ENCODE measurements at regions not wholly inside any gene's neighbourhood (a gene's known extent, or its start where the extent isn't known, plus 50 kb on each side); places are given as distances from the start of the nearest gene placed in this dataset.
"Not testable (repeated sequence)": the region's sequence is repeated elsewhere in the genome, so short reads cannot be mapped to it uniquely, and the experiment has no call there.

DNA sequence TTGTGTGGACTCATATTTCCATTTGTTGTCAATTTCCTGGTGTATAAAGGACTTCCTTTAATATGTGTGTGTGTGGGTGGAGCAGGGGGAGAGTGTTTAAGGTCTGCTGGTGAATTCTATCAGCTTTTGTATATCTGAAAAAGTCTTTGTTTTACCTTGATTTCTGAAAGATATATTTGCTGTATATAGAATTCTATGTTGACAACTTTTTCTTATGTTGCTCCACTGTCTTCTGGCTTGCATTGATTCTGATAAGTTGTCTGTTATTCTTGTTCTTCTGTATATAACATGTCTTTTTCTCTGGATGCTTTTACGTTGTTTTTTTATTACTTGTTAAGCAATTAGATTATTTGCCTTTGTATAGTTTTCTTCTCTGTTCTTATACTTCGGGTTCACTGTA is 90.0 kb upstream of the CEP162 start:
- H3K4me3 ChIP-seq (ENCODE audit: low read depth, low read length), result no peak overlapping the region
- TF ChIP-seq, protein P1, sequence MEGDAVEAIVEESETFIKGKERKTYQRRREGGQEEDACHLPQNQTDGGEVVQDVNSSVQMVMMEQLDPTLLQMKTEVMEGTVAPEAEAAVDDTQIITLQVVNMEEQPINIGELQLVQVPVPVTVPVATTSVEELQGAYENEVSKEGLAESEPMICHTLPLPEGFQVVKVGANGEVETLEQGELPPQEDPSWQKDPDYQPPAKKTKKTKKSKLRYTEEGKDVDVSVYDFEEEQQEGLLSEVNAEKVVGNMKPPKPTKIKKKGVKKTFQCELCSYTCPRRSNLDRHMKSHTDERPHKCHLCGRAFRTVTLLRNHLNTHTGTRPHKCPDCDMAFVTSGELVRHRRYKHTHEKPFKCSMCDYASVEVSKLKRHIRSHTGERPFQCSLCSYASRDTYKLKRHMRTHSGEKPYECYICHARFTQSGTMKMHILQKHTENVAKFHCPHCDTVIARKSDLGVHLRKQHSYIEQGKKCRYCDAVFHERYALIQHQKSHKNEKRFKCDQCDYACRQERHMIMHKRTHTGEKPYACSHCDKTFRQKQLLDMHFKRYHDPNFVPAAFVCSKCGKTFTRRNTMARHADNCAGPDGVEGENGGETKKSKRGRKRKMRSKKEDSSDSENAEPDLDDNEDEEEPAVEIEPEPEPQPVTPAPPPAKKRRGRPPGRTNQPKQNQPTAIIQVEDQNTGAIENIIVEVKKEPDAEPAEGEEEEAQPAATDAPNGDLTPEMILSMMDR (IDR thresholded peaks at IDR 0.05; ENCODE audit: low read depth, low read length, missing control alignments), result no peak
- in situ Hi-C loops (cut with HindIII; ENCODE audit: low sequenced_read_pairs), result no loop called here
- DNase-seq (ENCODE audit: low read depth), result no peak

DNA sequence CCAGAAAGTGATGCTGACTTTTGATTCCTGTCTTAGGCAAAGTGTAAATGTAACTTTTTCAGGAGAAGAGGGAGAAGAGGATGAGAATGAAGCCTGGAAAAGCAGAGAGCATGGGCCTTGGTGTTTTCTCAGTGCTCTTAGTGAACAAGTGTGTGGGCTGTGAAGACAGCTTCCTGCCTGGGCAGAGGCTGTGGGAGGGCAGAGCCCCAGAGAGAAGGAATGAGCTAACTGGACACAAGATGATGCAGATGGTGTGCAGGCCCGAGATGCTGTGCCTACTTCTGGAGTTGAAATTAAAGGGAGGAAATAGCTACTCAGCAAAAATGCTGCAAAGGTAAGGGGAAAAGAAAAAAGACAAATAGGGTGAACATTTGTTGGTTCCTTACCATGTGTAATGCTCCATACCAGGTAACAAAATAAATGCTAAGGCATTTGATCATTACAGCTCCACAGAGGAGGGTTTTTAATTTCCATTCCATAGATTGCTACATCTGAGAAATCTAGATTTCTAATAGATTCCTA is 87.0 kb upstream of the CEP162 start:
- H3K4me3 ChIP-seq (ENCODE audit: low read depth, low read length), result no peak overlapping the region
- TF ChIP-seq, protein P1 (IDR thresholded peaks at IDR 0.05; ENCODE audit: low read depth, low read length, missing control alignments), result no peak
- in situ Hi-C loops (cut with HindIII; ENCODE audit: low sequenced_read_pairs), result no loop called here
- no peak for DNase-seq (ENCODE audit: low read depth)

DNA sequence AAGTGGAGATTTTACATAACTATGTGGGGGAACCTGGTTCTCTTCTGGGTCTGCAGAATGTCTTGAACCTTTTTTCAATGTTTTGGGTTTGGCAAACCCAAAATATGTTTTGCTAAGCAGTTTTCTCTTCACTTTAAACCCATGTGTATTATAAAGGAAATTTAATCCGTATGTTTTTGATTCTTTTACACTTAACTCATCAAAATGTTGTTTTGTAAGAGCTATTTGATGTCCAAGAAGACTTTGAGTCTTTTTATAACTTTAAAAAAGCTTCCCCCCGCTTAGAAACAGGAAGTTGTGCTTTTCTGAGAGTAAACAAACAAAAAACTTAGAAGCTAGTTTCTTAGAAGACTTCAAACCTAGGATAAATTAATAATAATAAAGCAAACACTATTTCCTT is 81.9 kb upstream of the CEP162 start:
- H3K4me3 ChIP-seq (ENCODE audit: low read depth, low read length), result no peak overlapping the region
- in situ Hi-C loops (cut with HindIII; ENCODE audit: low sequenced_read_pairs), result loop anchor here (5.0 kb wide), 1 partner anchor 37 kb away; no protein-coding TSS in a partner anchor
- DNase-seq (ENCODE audit: low read depth), result no peak
- TF ChIP-seq, protein P1 (IDR thresholded peaks at IDR 0.05; ENCODE audit: low read depth, low read length, missing control alignments), result no peak

DNA sequence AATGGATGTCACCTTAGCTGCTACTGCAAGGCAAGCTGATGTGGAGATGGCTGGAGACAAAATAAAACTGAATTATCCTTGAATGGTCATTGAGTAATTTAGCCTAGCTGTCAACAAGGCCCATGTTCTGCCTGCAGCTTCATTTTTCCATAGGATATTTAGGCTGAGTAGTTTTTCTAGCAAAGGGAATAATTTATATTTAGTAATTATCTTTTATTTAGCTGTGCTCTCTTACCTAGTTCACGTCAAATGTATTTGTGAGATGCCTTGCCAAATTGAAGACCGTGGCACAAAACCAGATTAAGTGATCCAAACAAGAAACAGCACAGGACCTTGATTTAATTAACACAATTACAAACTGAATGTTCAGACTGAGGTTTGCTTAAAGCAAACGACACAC is 77.4 kb upstream of the CEP162 start:
- TF ChIP-seq, protein P1 (IDR thresholded peaks at IDR 0.05; ENCODE audit: low read depth, low read length, missing control alignments), result no peak
- no peak overlapping the region for H3K4me3 ChIP-seq (ENCODE audit: low read depth, low read length)
- in situ Hi-C loops (cut with HindIII; ENCODE audit: low sequenced_read_pairs), result loop anchor here (5.0 kb wide), 1 partner anchor 33 kb away; no protein-coding TSS in a partner anchor
- no peak for DNase-seq (ENCODE audit: low read depth)

DNA sequence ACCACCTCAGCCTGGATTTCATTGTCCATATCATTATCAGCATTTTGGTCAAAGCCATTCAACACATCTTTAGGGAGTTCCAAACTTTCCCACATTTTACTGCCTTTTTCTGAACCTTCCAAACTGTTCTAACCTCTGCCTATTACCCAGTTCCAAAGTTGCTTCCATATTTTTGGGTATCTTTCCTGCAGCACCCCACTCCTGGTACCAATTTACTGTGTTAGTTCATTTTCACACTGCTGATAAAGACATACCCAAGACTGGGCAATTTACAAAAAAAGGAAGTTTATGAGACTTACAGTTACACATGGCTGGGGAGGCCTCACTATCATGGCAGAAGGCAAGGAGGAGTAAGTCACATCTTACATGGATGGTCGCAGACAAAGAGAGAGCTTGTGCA is 63.6 kb upstream of the CEP162 start:
- H3K4me3 ChIP-seq (ENCODE audit: low read depth, low read length); in situ Hi-C loops (cut with HindIII; ENCODE audit: low sequenced_read_pairs); DNase-seq (ENCODE audit: low read depth): not testable (repeated sequence)

DNA sequence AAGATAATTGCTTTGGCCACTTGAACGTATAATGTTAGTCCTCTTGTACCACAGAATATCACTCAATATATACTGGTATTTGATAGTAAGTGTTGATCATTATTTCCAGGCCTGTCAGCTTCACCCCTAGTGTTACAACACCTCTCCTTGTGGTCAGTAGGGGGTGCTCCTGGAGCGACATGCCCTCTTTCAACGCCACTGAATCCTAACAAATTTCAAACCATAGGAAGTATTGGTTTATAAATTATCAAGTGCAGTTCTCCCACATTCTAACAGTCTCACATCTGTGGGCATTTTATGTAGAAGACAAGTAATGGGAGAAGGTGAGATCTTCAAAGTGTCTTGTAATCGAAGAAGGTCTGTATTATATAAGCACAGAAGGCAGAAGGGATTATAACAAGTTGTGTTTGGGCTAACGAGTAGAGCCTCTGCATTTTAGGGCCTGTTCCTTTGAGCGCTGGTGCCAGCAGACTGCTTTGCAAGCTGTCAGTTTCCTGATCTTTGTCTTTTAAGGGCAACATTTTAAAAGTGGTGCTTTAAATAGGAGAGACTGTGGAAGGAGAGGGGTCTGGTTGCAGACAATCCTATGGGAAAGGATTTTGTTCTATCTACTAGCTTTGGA is 57.1 kb upstream of the CEP162 start:
- no peak for DNase-seq (ENCODE audit: low read depth)
- TF ChIP-seq, protein P1 (IDR thresholded peaks at IDR 0.05; ENCODE audit: low read depth, low read length, missing control alignments), result peak; percentile 18
- in situ Hi-C loops (cut with HindIII; ENCODE audit: low sequenced_read_pairs), result no loop called here
- H3K4me3 ChIP-seq (ENCODE audit: low read depth, low read length), result no peak overlapping the region

DNA sequence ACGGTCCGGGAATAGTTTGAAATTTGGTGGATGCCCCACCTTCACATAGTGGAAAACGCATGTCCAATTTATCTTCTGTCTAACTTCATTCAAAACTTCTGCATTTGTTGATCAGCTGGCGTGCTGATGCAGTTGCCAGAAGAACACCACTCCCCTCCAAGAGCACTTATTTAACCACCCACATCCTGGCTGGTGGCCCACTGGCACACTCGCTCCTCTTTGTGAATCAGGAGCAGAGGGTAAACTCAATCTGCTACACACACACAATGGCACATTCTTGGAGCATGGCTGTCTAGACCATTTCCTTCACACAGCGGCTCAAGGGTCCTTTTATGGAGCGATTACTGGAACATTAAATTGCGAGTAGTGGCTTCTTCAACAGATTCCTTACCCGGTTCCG is 55.1 kb upstream of the CEP162 start:
- H3K4me3 ChIP-seq (ENCODE audit: low read depth, low read length), result no peak overlapping the region
- TF ChIP-seq, protein P1 (IDR thresholded peaks at IDR 0.05; ENCODE audit: low read depth, low read length, missing control alignments), result no peak
- in situ Hi-C loops (cut with HindIII; ENCODE audit: low sequenced_read_pairs), result no loop called here
- no peak for DNase-seq (ENCODE audit: low read depth)
